Endothelial cell of umbilical vein (primary cell): ENCODE measurements at regions not wholly inside any gene's neighbourhood (a gene's known extent, or its start where the extent isn't known, plus 50 kb on each side); places are given as distances from the start of the nearest gene placed in this dataset.

Experiments used
- BruUV-seq: library from RNA; stranded (reverse); fragments of 400-500 nt; replicated peaks from 2 replicates; lab custom pipeline; 2021; lab: Mats Ljungman, UMichigan
- CTCF ChIA-PET: fragments of 300-600, 350-600 bp; sonication (Branson Sonifier 250); formaldehyde crosslinking; loops from one replicate; lab custom pipeline; 2021; ENCODE audit warnings: antibody characterized with exemption, inconsistent platforms; lab: Charles Lee
- POLR2A ChIA-PET: fragments of 300-600, 350-600 bp; sonication (Branson Sonifier 250); formaldehyde crosslinking; loops from one replicate; lab custom pipeline; 2021; ENCODE audit warnings: antibody characterized with exemption, inconsistent platforms; lab: Charles Lee
- DNase-seq: peaks from one replicate; pipeline ENCODE4 v3.0.0-alpha.2; 2011; ENCODE audit warnings: low read depth, low spot score
- FAIRE-seq: peaks from 2 replicates; lab custom pipeline; 2011; peaks lifted over from hg19 to GRCh38; lab: Jason Lieb, UNC
- H2AFZ ChIP-seq: 2 replicates; pipeline ENCODE4 v1.6.0; 2012; ENCODE audit warnings: low read depth, low read length, control low read depth, inconsistent platforms
- H3K27ac ChIP-seq: 2 replicates; pipeline ENCODE4 v1.5.1; 2011; ENCODE audit warnings: low read depth, mild to moderate bottlenecking, control low read depth, low read length, moderate library complexity; ENCODE audit not compliant: insufficient read depth
- H3K27me3 ChIP-seq, 2 experiments: 2 replicates each; pipeline versions ENCODE4 v1.6.0 to v1.6.1; 2011; ENCODE audit warnings: low read length in 2 of 2, mixed read lengths in 1 of 2; ENCODE audit not compliant: control insufficient read depth in 2 of 2, insufficient read depth in 2 of 2
- H3K36me3 ChIP-seq, 2 experiments: 2 replicates in 1 of 2; 3 replicates in 1 of 2; pipeline ENCODE4 v1.5.1; 2011; ENCODE audit warnings: low read length in 2 of 2, mild to moderate bottlenecking in 1 of 2, moderate library complexity in 1 of 2; ENCODE audit not compliant: control insufficient read depth in 2 of 2, insufficient read depth in 2 of 2; ENCODE audit errors: extremely low read depth in 1 of 2
- H3K4me1 ChIP-seq: 3 replicates; pipeline ENCODE4 v1.5.1; 2011; ENCODE audit warnings: mild to moderate bottlenecking, low read length; ENCODE audit not compliant: control insufficient read depth, insufficient read depth; ENCODE audit errors: extremely low read depth
- H3K4me2 ChIP-seq: 2 replicates; pipeline ENCODE4 v1.6.1; 2011; ENCODE audit warnings: low read length, control low read depth, mixed read lengths; ENCODE audit not compliant: insufficient read depth
- H3K4me3 ChIP-seq, 3 experiments: fragments of 200-600 bp in 1 of 3; sonication (generic), shearing (Covaris generic) in 1 of 3; replicated peaks in 1 of 3; 2 replicates each; pipeline ENCODE4 v1.5.1; 2011 to 2016; ENCODE audit warnings: control low read depth in 3 of 3, low read length in 3 of 3, mild to moderate bottlenecking in 2 of 3, inconsistent platforms in 1 of 3, low read depth in 1 of 3, moderate library complexity in 1 of 3; ENCODE audit not compliant: insufficient read depth in 1 of 3
- H3K79me2 ChIP-seq: 2 replicates; pipeline ENCODE4 v1.6.0; 2012; ENCODE audit warnings: low read length, inconsistent platforms; ENCODE audit not compliant: control insufficient read depth, insufficient read depth
- H3K9ac ChIP-seq: replicated peaks from 2 replicates; pipeline ENCODE3; 2011; ENCODE audit warnings: low read length, control low read depth; ENCODE audit not compliant: insufficient read depth; ENCODE audit errors: extremely low read depth
- H3K9me1 ChIP-seq: replicated peaks from 3 replicates; pipeline ENCODE4 v1.6.0; 2011; ENCODE audit warnings: mild to moderate bottlenecking, low read length; ENCODE audit not compliant: control insufficient read depth, insufficient read depth; ENCODE audit errors: extremely low read depth
- H3K9me3 ChIP-seq: replicated peaks from 2 replicates; pipeline ENCODE4 v1.5.1; 2012; ENCODE audit warnings: low read length, inconsistent platforms; ENCODE audit not compliant: control insufficient read depth, insufficient read depth
- H4K20me1 ChIP-seq: replicated peaks from 2 replicates; pipeline ENCODE3; 2011; ENCODE audit warnings: mild to moderate bottlenecking, low read length; ENCODE audit not compliant: control insufficient read depth, insufficient read depth; ENCODE audit errors: extremely low read depth
- EZH2 ChIP-seq: IDR thresholded peaks from 2 replicates; pipeline ENCODE4 v1.6.1; 2012; ENCODE audit warnings: borderline replicate concordance, low read depth, mild to moderate bottlenecking, moderate library complexity, low read length, inconsistent platforms; ENCODE audit not compliant: severe bottlenecking
- FOS ChIP-seq: IDR thresholded peaks from 2 replicates; pipeline ENCODE4 v1.6.1; 2011; ENCODE audit warnings: mild to moderate bottlenecking, low read length, moderate library complexity, borderline replicate concordance; ENCODE audit not compliant: insufficient read depth
- GATA2 ChIP-seq: IDR thresholded peaks from 2 replicates; pipeline ENCODE4 v1.7.0; 2011; ENCODE audit warnings: low read depth, mild to moderate bottlenecking, moderate library complexity, mixed read lengths, low read length; ENCODE audit not compliant: insufficient read length, insufficient read depth
- JUN ChIP-seq: IDR thresholded peaks from 2 replicates; pipeline ENCODE4 v1.6.1; 2011; ENCODE audit warnings: borderline replicate concordance, low read depth; ENCODE audit not compliant: insufficient read length, insufficient read depth
- MAX ChIP-seq: IDR thresholded peaks from 2 replicates; pipeline ENCODE4 v1.6.1; 2011; ENCODE audit not compliant: insufficient read depth, insufficient read length
- MYC ChIP-seq: IDR thresholded peaks from one replicate; pipeline ENCODE4 v1.6.1; 2011; ENCODE audit warnings: mild to moderate bottlenecking, low read depth, low read length
- POLR2A ChIP-seq: IDR thresholded peaks from 2 replicates; pipeline ENCODE4 v1.6.1; 2012; ENCODE audit warnings: low read depth, mild to moderate bottlenecking, control low read depth, low read length
- POLR2AphosphoS5 ChIP-seq: IDR thresholded peaks from 2 replicates; pipeline ENCODE4 v1.6.1; 2012; ENCODE audit warnings: low read depth, mild to moderate bottlenecking, control low read depth, low read length, moderate library complexity; ENCODE audit not compliant: insufficient read depth
- dilution Hi-C: fragments of 300-500 bp; cut with MboI; formaldehyde crosslinking; loops from one replicate; pipeline ENCODE4 v1.15.0; 2019; ENCODE audit warnings: low sequenced_read_pairs; ENCODE audit not compliant: extremely low pct_ligation_motif_present
- intact Hi-C: fragments of 100-400 bp; cut with micrococcal nuclease; formaldehyde crosslinking; loops from one replicate; pipeline ENCODE4 v1.10.0; 2022
- TF ChIP-seq, protein P1 (sequence below), 2 donors: IDR thresholded peaks; 1 replicate in 1 of 2; 2 replicates in 1 of 2; pipeline ENCODE4 v1.5.1; 2011; ENCODE audit warnings: low read length in 2 of 2, mild to moderate bottlenecking in 2 of 2, moderate library complexity in 2 of 2, control low read depth in 1 of 2, inconsistent platforms in 1 of 2, low read depth in 1 of 2; ENCODE audit not compliant: insufficient read depth in 1 of 2; ENCODE audit errors: extremely low read depth in 1 of 2

DNA sequence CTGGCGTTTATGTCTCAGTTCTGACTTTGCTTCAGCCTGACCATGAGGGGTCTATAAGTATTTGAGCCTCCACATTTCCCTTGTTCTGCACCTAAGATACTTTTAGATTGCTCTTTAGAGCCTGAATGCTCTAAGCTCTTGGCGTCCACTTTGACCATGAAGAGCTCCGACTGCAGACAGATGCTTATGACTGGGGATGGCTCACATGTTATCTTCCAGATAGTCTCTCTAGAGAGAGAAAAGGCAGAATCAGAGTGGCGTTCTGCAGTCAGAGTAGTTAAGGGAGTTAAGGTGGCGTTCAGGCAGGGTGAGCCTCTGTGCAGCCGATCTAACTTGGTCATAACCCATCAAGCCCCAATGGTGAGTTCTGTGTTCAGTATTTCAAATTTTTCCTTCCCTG lies 487.9 kb upstream of the NR2F2 start:
- Histone ChIP-seq H3K4me1 (peaks cover 2% of the 10 kb centered on the region), H3K9me3 (no peaks in the 10 kb centered on the region), H3K4me2 (no peak overlapping the region), H2AFZ (no peak overlapping the region), H3K9ac (no peak overlapping the region), H3K27me3 (no peaks in the 10 kb centered on the region), H4K20me1 (no peaks in the 10 kb centered on the region), H3K79me2 (no peaks in the 10 kb centered on the region), H3K4me3 (no peak overlapping the region), H3K36me3 (no peaks in the 10 kb centered on the region), H3K27ac (no peak overlapping the region), H3K9me1 (no peaks in the 10 kb centered on the region)
- dilution Hi-C loops = no loop called here
- DNase-seq (no peak), FAIRE-seq (no peak)
- ChIA-PET CTCF (no interaction called here), POLR2A (no interaction called here)
- TF ChIP-seq, protein P1, sequence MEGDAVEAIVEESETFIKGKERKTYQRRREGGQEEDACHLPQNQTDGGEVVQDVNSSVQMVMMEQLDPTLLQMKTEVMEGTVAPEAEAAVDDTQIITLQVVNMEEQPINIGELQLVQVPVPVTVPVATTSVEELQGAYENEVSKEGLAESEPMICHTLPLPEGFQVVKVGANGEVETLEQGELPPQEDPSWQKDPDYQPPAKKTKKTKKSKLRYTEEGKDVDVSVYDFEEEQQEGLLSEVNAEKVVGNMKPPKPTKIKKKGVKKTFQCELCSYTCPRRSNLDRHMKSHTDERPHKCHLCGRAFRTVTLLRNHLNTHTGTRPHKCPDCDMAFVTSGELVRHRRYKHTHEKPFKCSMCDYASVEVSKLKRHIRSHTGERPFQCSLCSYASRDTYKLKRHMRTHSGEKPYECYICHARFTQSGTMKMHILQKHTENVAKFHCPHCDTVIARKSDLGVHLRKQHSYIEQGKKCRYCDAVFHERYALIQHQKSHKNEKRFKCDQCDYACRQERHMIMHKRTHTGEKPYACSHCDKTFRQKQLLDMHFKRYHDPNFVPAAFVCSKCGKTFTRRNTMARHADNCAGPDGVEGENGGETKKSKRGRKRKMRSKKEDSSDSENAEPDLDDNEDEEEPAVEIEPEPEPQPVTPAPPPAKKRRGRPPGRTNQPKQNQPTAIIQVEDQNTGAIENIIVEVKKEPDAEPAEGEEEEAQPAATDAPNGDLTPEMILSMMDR (IDR thresholded peaks at IDR 0.05; ENCODE audit: extremely low read depth in 1 of 2, insufficient read depth in 1 of 2, low read depth in 1 of 2, low read length in 2 of 2) = no peak
- no peak for TF ChIP-seq GATA2
- no peak for TF ChIP-seq FOS
- no peak for TF ChIP-seq JUN
- no peak for TF ChIP-seq MYC
- TF ChIP-seq EZH2 = no peak
- TF ChIP-seq POLR2AphosphoS5 = no peak
- no peak for TF ChIP-seq POLR2A
- no peak for TF ChIP-seq MAX
- intact Hi-C loops = no loop called here
- no TSS peak for BruUV-seq
